Stomach smooth muscle (tissue), 2 donors: ENCODE measurements at regions not wholly inside any gene's neighbourhood (a gene's known extent, or its start where the extent isn't known, plus 50 kb on each side); places are given as distances from the start of the nearest gene placed in this dataset.

Experiments
- H3K27ac ChIP-seq: one replicate; pipeline ENCODE4 v1.7.0; 2013; ENCODE audit warnings: mild to moderate bottlenecking, low read length, inconsistent platforms
- H3K27me3 ChIP-seq, 2 donors: one replicate each; pipeline ENCODE4 v1.7.0; 2013; ENCODE audit warnings: low read length in 2 of 2; ENCODE audit not compliant: insufficient read depth in 2 of 2, control insufficient read depth in 1 of 2
- H3K36me3 ChIP-seq, 2 donors: one replicate each; pipeline ENCODE4 v1.7.0; 2013; ENCODE audit warnings: low read length in 2 of 2; ENCODE audit not compliant: control insufficient read depth in 2 of 2, insufficient read depth in 2 of 2
- H3K4me1 ChIP-seq: one replicate; pipeline ENCODE4 v1.7.0; 2013; ENCODE audit warnings: low read length; ENCODE audit not compliant: control insufficient read depth, insufficient read depth
- H3K4me3 ChIP-seq, 2 donors: one replicate each; pipeline ENCODE4 v1.7.0; 2013; ENCODE audit warnings: low read length in 2 of 2
- H3K9ac ChIP-seq, 2 donors: one replicate each; pipeline ENCODE4 v1.7.0; 2013; ENCODE audit warnings: low read length in 2 of 2, mild to moderate bottlenecking in 1 of 2
- H3K9me3 ChIP-seq, 2 donors: one replicate each; pipeline ENCODE4 v1.7.0; 2013; ENCODE audit warnings: low read length in 2 of 2; ENCODE audit not compliant: control insufficient read depth in 2 of 2
- donor health status: healthy.
- donor health status: Pancreatic carcinoma.

- Histone ChIP-seq H3K9ac (no peak overlapping the region), H3K27me3 (no peaks in the 10 kb centered on the region), H3K4me1 (no peaks in the 10 kb centered on the region), H3K9me3 (no peaks in the 10 kb centered on the region), H3K36me3 (no peaks in the 10 kb centered on the region), H3K4me3 (no peak overlapping the region), H3K27ac (no peak overlapping the region)
Measured at GRCh38 chr4:96355414-96355813, 515.5 kb downstream of the PDHA2 start.

GRCh38 chr4:96356591-96357370 is 516.9 kb downstream of the PDHA2 start:
- Histone ChIP-seq H3K36me3 (no peaks in the 10 kb centered on the region), H3K27me3 (no peaks in the 10 kb centered on the region), H3K4me3 (no peak overlapping the region), H3K9me3 (no peaks in the 10 kb centered on the region), H3K4me1 (no peaks in the 10 kb centered on the region), H3K9ac (no peak overlapping the region), H3K27ac (no peak overlapping the region)

GRCh38 chr4:96366632-96367031 is 526.7 kb downstream of the PDHA2 start:
- no peak overlapping the region for H3K9ac ChIP-seq

GRCh38 chr4:96375367-96375766 is 535.5 kb downstream of the PDHA2 start:
- Histone ChIP-seq H3K36me3 (no peaks in the 10 kb centered on the region), H3K4me1 (no peaks in the 10 kb centered on the region), H3K9me3 (no peaks in the 10 kb centered on the region), H3K4me3 (no peak overlapping the region), H3K27me3 (no peaks in the 10 kb centered on the region), H3K27ac (no peak overlapping the region), H3K9ac (no peak overlapping the region)

More at GRCh38 chr4:96366632-96367031, 526.7 kb downstream of the PDHA2 start:
- Histone ChIP-seq H3K27ac (no peak overlapping the region), H3K4me1 (no peaks in the 10 kb centered on the region), H3K27me3 (no peaks in the 10 kb centered on the region), H3K4me3 (no peak overlapping the region), H3K9me3 (no peaks in the 10 kb centered on the region), H3K36me3 (no peaks in the 10 kb centered on the region)

- H3K27me3 ChIP-seq, result no peaks in the 10 kb centered on the region
- H3K4me3 ChIP-seq, result no peak overlapping the region
- H3K36me3 ChIP-seq, result no peaks in the 10 kb centered on the region
- no peak overlapping the region for H3K27ac ChIP-seq
- no peaks in the 10 kb centered on the region for H3K4me1 ChIP-seq
- H3K9ac ChIP-seq, result no peak overlapping the region
- H3K9me3 ChIP-seq, result no peaks in the 10 kb centered on the region
Measured at GRCh38 chr4:96379524-96379923, 539.6 kb downstream of the PDHA2 start.

- no peaks in the 10 kb centered on the region for H3K27me3 ChIP-seq
- no peak overlapping the region for H3K27ac ChIP-seq
- no peak overlapping the region for H3K9ac ChIP-seq
- H3K4me1 ChIP-seq, result no peaks in the 10 kb centered on the region
- no peaks in the 10 kb centered on the region for H3K36me3 ChIP-seq
- no peaks in the 10 kb centered on the region for H3K9me3 ChIP-seq
- no peak overlapping the region for H3K4me3 ChIP-seq
Measured at GRCh38 chr4:96380106-96380505, 540.2 kb downstream of the PDHA2 start.

- Histone ChIP-seq H3K27me3 (no peaks in the 10 kb centered on the region), H3K27ac (no peak overlapping the region), H3K4me3 (no peak overlapping the region), H3K9me3 (no peaks in the 10 kb centered on the region), H3K4me1 (no peaks in the 10 kb centered on the region), H3K36me3 (no peaks in the 10 kb centered on the region), H3K9ac (no peak overlapping the region)
Measured at GRCh38 chr4:96383349-96383748, 543.5 kb downstream of the PDHA2 start.

- H3K4me3 ChIP-seq, result no peak overlapping the region
- H3K27me3 ChIP-seq, result no peaks in the 10 kb centered on the region
- no peak overlapping the region for H3K27ac ChIP-seq
- H3K4me1 ChIP-seq, result no peaks in the 10 kb centered on the region
- no peaks in the 10 kb centered on the region for H3K9me3 ChIP-seq
- H3K9ac ChIP-seq, result no peak overlapping the region
- no peaks in the 10 kb centered on the region for H3K36me3 ChIP-seq
Measured at GRCh38 chr4:96389770-96390169, 549.9 kb downstream of the PDHA2 start.

- H3K4me3 ChIP-seq, result no peak overlapping the region
- H3K4me1 ChIP-seq, result no peaks in the 10 kb centered on the region
- H3K9me3 ChIP-seq, result no peaks in the 10 kb centered on the region
- H3K27me3 ChIP-seq, result no peaks in the 10 kb centered on the region
- no peaks in the 10 kb centered on the region for H3K36me3 ChIP-seq
- H3K27ac ChIP-seq, result no peak overlapping the region
- H3K9ac ChIP-seq, result no peak overlapping the region
Measured at GRCh38 chr4:96390404-96390803, 550.5 kb downstream of the PDHA2 start.

GRCh38 chr4:96395747-96396146 is 555.9 kb downstream of the PDHA2 start:
- no peak overlapping the region for H3K4me3 ChIP-seq
- peaks cover 0 to 4% of the 10 kb centered on the region in 2 donors for H3K9me3 ChIP-seq
- no peaks in the 10 kb centered on the region for H3K36me3 ChIP-seq
- no peaks in the 10 kb centered on the region for H3K27me3 ChIP-seq
- no peak overlapping the region for H3K27ac ChIP-seq
- no peak overlapping the region for H3K9ac ChIP-seq
- H3K4me1 ChIP-seq, result no peaks in the 10 kb centered on the region

- Histone ChIP-seq H3K27me3 (no peaks in the 10 kb centered on the region), H3K4me1 (no peaks in the 10 kb centered on the region), H3K36me3 (no peaks in the 10 kb centered on the region), H3K27ac (no peak overlapping the region), H3K9me3 (no peaks in the 10 kb centered on the region), H3K9ac (no peak overlapping the region), H3K4me3 (no peak overlapping the region)
Measured at GRCh38 chr4:96406742-96407141, 566.8 kb downstream of the PDHA2 start.
